SK-N-SH (cell line): ENCODE measurements at regions not wholly inside any gene's neighbourhood (a gene's known extent, or its start where the extent isn't known, plus 50 kb on each side); places are given as distances from the start of the nearest gene placed in this dataset.

ENCODE experiments used
- CTCF ChIP-seq: fragments of 200-600 bp; sonication (generic); IDR thresholded peaks from 2 replicates; pipeline ENCODE4 v1.6.1; 2017; ENCODE audit warnings: antibody characterized with exemption, mild to moderate bottlenecking, moderate library complexity
- REST ChIP-seq: IDR thresholded peaks from 2 replicates; pipeline ENCODE4 v1.6.1; 2012; ENCODE audit warnings: mild to moderate bottlenecking, low read depth, low read length, moderate library complexity
- TAF1 ChIP-seq: IDR thresholded peaks from 2 replicates; pipeline ENCODE4 v1.6.1; 2012; ENCODE audit warnings: low read depth, mild to moderate bottlenecking, low read length, moderate library complexity, borderline replicate concordance

GRCh38 chr9:107106416-107106815, 176.7 kb upstream of the RAD23B start:
- no peak for TF ChIP-seq REST
- TF ChIP-seq CTCF = no peak
- TF ChIP-seq TAF1 = no peak
